ENCODE measurements at regions not wholly inside any gene's neighbourhood (a gene's known extent, or its start where the extent isn't known, plus 50 kb on each side); places are given as distances from the start of the nearest gene placed in this dataset.

DNA sequence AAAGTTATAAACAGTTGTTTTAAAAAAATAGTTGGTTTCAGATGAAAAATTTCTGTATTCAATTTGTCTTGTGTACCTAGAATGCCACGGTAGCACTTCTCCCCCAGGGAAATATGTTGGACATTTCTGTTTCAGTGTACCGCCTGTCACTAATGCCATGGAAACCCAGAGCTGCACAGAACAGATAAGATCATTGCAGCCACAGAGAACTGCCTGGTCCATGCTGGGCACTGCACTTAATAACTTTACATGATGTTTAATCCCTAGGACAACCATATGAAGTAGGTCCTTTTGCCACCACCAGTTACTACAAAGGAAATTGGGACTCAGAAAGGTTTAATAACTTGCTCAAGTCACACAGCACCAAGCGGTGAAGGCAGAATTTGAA is 253.4 kb upstream of the SRRM4 start:
- H3K36me3 ChIP-seq, result no peaks in the 10 kb centered on the region
- H3K27ac ChIP-seq, result no peak overlapping the region
- H3K9me3 ChIP-seq, result no peaks in the 10 kb centered on the region
- TF ChIP-seq, protein P1, sequence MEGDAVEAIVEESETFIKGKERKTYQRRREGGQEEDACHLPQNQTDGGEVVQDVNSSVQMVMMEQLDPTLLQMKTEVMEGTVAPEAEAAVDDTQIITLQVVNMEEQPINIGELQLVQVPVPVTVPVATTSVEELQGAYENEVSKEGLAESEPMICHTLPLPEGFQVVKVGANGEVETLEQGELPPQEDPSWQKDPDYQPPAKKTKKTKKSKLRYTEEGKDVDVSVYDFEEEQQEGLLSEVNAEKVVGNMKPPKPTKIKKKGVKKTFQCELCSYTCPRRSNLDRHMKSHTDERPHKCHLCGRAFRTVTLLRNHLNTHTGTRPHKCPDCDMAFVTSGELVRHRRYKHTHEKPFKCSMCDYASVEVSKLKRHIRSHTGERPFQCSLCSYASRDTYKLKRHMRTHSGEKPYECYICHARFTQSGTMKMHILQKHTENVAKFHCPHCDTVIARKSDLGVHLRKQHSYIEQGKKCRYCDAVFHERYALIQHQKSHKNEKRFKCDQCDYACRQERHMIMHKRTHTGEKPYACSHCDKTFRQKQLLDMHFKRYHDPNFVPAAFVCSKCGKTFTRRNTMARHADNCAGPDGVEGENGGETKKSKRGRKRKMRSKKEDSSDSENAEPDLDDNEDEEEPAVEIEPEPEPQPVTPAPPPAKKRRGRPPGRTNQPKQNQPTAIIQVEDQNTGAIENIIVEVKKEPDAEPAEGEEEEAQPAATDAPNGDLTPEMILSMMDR (IDR thresholded peaks at IDR 0.05), result no peak
- H3K27me3 ChIP-seq, result no peaks in the 10 kb centered on the region
- intact Hi-C loops (cut with DNase I; ENCODE audit: low total_unique reads), result no loop called here
- no peak overlapping the region for H3K4me3 ChIP-seq
- DNase-seq, result no peak
- H3K4me1 ChIP-seq, result no peaks in the 10 kb centered on the region

DNA sequence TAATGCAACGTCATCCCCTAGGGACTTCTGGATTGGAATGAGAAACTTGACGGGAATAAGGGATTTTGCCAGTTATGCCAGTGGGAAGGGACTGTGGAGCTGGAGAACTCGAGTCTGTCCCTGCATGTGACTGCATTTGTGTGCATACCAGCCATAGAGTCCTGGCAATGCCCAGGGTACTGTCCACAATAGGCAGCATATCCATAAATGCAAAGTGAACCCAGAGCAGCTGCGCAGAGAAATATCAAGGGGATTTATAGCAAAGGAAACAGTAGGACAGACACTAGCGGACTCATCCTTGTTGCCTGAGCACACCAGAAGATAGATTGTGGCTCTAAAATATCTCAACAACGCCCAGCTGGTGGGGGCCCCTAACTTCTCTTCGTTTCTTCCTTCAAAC is 247.1 kb upstream of the SRRM4 start:
- intact Hi-C loops (cut with DNase I; ENCODE audit: low total_unique reads), result no loop called here
- no peak overlapping the region for H3K27ac ChIP-seq
- H3K9me3 ChIP-seq, result no peaks in the 10 kb centered on the region
- no peak overlapping the region for H3K4me3 ChIP-seq
- TF ChIP-seq, protein P1 (IDR thresholded peaks at IDR 0.05), result no peak
- no peaks in the 10 kb centered on the region for H3K36me3 ChIP-seq
- DNase-seq, result no peak
- no peaks in the 10 kb centered on the region for H3K27me3 ChIP-seq
- H3K4me1 ChIP-seq, result no peaks in the 10 kb centered on the region

DNA sequence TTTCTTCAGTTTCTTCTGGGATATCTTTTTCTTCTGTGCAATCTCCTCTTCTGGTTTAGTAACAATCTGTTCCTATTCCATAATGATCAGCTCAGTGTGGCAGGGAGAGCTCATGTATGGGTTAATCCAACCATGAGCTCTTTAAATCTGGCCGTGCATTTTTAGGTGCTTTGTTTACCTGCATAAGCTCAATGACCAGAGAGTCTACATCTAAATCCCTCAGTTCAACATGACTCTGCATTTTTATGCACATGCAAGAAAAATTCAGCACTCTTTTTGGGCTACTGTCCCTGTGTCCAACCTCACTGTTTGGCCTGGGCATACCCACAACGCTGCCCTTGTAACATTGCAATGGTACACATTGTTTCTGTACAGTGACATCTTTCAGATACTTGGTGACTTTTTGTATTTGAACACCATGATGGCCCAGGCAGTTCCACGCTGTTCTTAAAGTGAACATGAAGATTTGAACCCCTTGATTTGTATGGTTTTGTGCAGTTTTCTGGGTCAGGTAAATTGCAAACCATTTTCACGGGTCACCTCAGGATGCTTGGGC is 243.3 kb upstream of the SRRM4 start:
- intact Hi-C loops (cut with DNase I; ENCODE audit: low total_unique reads), result no loop called here
- TF ChIP-seq, protein P1 (IDR thresholded peaks at IDR 0.05), result no peak
- Histone ChIP-seq H3K4me1 (no peaks in the 10 kb centered on the region), H3K36me3 (no peaks in the 10 kb centered on the region), H3K9me3 (no peaks in the 10 kb centered on the region), H3K4me3 (no peak overlapping the region), H3K27ac (no peak overlapping the region), H3K27me3 (no peaks in the 10 kb centered on the region)
- DNase-seq, result no peak

DNA sequence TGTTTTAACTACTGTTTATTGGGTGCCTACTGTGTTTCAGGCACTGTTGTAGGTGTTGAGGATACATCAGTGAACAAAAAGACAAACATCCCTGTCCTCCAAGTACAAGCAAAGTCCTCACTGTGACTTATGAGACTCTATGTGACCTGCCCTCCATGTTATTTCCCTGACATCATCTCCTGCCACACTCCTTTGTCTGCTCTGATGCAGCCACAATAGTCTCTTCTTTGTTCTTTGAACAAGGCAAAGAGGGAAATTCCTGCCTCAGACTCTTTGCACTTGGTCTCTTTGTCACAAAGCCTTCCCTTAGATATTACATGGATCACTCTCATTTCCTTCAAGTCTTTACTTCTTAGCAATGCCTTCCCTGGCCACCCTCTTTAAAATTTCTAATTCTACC is 240.1 kb upstream of the SRRM4 start:
- no peaks in the 10 kb centered on the region for H3K36me3 ChIP-seq
- TF ChIP-seq, protein P1 (IDR thresholded peaks at IDR 0.05), result no peak
- no peaks in the 10 kb centered on the region for H3K27me3 ChIP-seq
- DNase-seq, result no peak
- H3K27ac ChIP-seq, result no peak overlapping the region
- H3K4me3 ChIP-seq, result no peak overlapping the region
- no peaks in the 10 kb centered on the region for H3K9me3 ChIP-seq
- H3K4me1 ChIP-seq, result no peaks in the 10 kb centered on the region
- intact Hi-C loops (cut with DNase I; ENCODE audit: low total_unique reads), result no loop called here

DNA sequence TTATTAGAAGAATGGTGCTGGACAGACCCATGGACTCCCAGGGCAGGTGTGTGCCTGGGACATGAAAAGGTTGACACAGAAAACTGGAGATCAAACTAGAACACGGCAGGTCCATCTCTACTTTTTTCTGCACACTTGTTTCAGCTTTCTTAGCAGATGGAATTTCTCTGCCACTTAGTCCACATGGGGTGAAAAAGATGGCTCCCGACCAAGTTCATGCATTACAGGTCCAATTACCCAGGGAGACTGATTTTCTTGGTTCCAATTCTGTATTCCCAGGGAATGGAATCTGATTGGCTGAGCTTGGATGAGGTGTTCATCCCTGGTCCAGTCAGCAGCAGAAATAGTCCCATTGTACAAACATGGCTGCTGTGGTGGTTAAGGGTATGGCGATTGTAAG is 238.9 kb upstream of the SRRM4 start:
- Histone ChIP-seq H3K27me3 (no peaks in the 10 kb centered on the region), H3K4me3 (no peak overlapping the region), H3K36me3 (no peaks in the 10 kb centered on the region), H3K27ac (no peak overlapping the region), H3K4me1 (no peaks in the 10 kb centered on the region), H3K9me3 (no peaks in the 10 kb centered on the region)
- intact Hi-C loops (cut with DNase I; ENCODE audit: low total_unique reads), result no loop called here
- TF ChIP-seq, protein P1 (IDR thresholded peaks at IDR 0.05), result no peak
- DNase-seq, result no peak

Measured in tibial artery (tissue), 4 donors.